K562 (cell line): ENCODE measurements at regions not wholly inside any gene's neighbourhood (a gene's known extent, or its start where the extent isn't known, plus 50 kb on each side); places are given as distances from the start of the nearest gene placed in this dataset.

Experiments used
- ATAC-seq: fragments of 200-7000 bp; cut with Tn5 transposase; 3 replicates; pipeline ENCODE4 v1.9.1; 2020; ENCODE audit warnings: moderate library complexity
- BruUV-seq: library from RNA; stranded (reverse); fragments of 400-500 nt; replicated peaks from 2 replicates; lab custom pipeline; 2021; lab: Mats Ljungman, UMichigan
- CTCF ChIA-PET: fragments of 300-600 bp; formaldehyde crosslinking; extraction: SDS; loops from one replicate; lab custom pipeline; 2021; ENCODE audit warnings: low intra/inter-chr PET ratio; lab: Yijun Ruan, JAX
- POLR2A ChIA-PET: fragments of 300-600, 350-650 bp; sonication (Branson Sonifier 250); formaldehyde crosslinking; extraction: SDS; loops from one replicate; lab custom pipeline; 2021; ENCODE audit warnings: antibody characterized with exemption, inconsistent platforms; lab: Yijun Ruan, JAX
- DNase-seq, 4 experiments: peaks; one replicate each; pipeline versions ENCODE4 v3.0.0 to v3.0.0-alpha.2; 2011 to 2018; ENCODE audit warnings: low spot score in 3 of 4, mixed read lengths in 3 of 4; ENCODE audit errors: extremely low read depth in 1 of 4
- FAIRE-seq: peaks from 2 replicates; lab custom pipeline; 2011; peaks lifted over from hg19 to GRCh38; lab: Jason Lieb, UNC
- H2AFZ ChIP-seq: 2 replicates; pipeline ENCODE4 v1.6.0; 2011; ENCODE audit warnings: low read depth, low read length, control low read depth, inconsistent platforms
- H3K27ac ChIP-seq: fragments of 200-600 bp; 3 replicates; pipeline ENCODE4 v1.8.0; 2011; ENCODE audit warnings: low read depth, mild to moderate bottlenecking, control low read depth, inconsistent platforms, low read length, moderate library complexity, mixed read lengths; ENCODE audit errors: extremely low read depth
- H3K27me3 ChIP-seq, 2 experiments: fragments of 300-600 bp in 1 of 2; 2 replicates in 1 of 2; 3 replicates in 1 of 2; pipeline versions ENCODE4 v1.6.0 to v1.8.0; 2011; ENCODE audit warnings: inconsistent platforms in 2 of 2, low read length in 2 of 2, mild to moderate bottlenecking in 1 of 2, mixed read lengths in 1 of 2, moderate library complexity in 1 of 2; ENCODE audit not compliant: control insufficient read depth in 2 of 2, insufficient read depth in 2 of 2
- H3K36me3 ChIP-seq: fragments of 300-600 bp; 3 replicates; pipeline ENCODE4 v1.8.0; 2011; ENCODE audit warnings: mild to moderate bottlenecking, low read length, inconsistent platforms; ENCODE audit not compliant: control insufficient read depth, insufficient read depth
- H3K4me1 ChIP-seq, 2 experiments: fragments of 200-600 bp in 1 of 2; replicated peaks in 1 of 2; 2 replicates in 1 of 2; 3 replicates in 1 of 2; pipeline versions ENCODE4 v1.5.1 to v1.8.0; 2011; ENCODE audit warnings: inconsistent platforms in 2 of 2, low read length in 2 of 2, mild to moderate bottlenecking in 1 of 2, mixed read lengths in 1 of 2, moderate library complexity in 1 of 2; ENCODE audit not compliant: control insufficient read depth in 2 of 2, insufficient read depth in 2 of 2
- H3K4me2 ChIP-seq: 2 replicates; pipeline ENCODE4 v1.6.1; 2011; ENCODE audit warnings: low read length, control low read depth, inconsistent platforms, mixed read lengths; ENCODE audit not compliant: insufficient read depth
- H3K4me3 ChIP-seq: fragments of 200-600 bp; sonication (generic), shearing (Covaris generic); 2 replicates; pipeline ENCODE4 v1.5.1; 2016; ENCODE audit warnings: control low read depth, inconsistent platforms
- H3K79me2 ChIP-seq: fragments of 200-600 bp; 3 replicates; pipeline ENCODE4 v1.8.0; 2011; ENCODE audit warnings: low read length, inconsistent platforms; ENCODE audit not compliant: control insufficient read depth, insufficient read depth
- H3K9ac ChIP-seq, 2 experiments: 2 replicates each; pipeline versions ENCODE4 v1.6.0 to v1.6.1; 2011; ENCODE audit warnings: low read depth in 2 of 2, low read length in 2 of 2, control low read depth in 1 of 2, inconsistent platforms in 1 of 2, mild to moderate bottlenecking in 1 of 2, mixed read lengths in 1 of 2; ENCODE audit not compliant: insufficient read depth in 1 of 2
- H3K9me1 ChIP-seq: one replicate; pipeline ENCODE4 v1.6.0; 2011; ENCODE audit warnings: inconsistent platforms, mild to moderate bottlenecking, low read length, moderate library complexity; ENCODE audit not compliant: control insufficient read depth, insufficient read depth
- H3K9me3 ChIP-seq: replicated peaks from 2 replicates; pipeline ENCODE4 v1.5.1; 2011; ENCODE audit warnings: low read depth, low read length, inconsistent platforms; ENCODE audit not compliant: control insufficient read depth, insufficient read depth
- H4K20me1 ChIP-seq: replicated peaks from 2 replicates; pipeline ENCODE4 v1.6.1; 2011; ENCODE audit warnings: low read length, inconsistent platforms, mixed read lengths; ENCODE audit not compliant: control insufficient read depth, insufficient read depth
- CEBPG ChIP-seq, 3 experiments: fragments of 200-800 bp in 1 of 3; sonication (Bioruptor generic) in 1 of 3; sonication (generic) in 1 of 3; formaldehyde crosslinking in 1 of 3; IDR thresholded peaks in 2 of 3; conservative IDR thresholded peaks in 1 of 3; 2 replicates each; pipeline versions ENCODE4 v1.6.1 to v1.8.0; 2016 to 2022; ENCODE audit warnings: missing compliant biosample characterization in 2 of 3, missing genetic modification characterization in 2 of 3, mild to moderate bottlenecking in 1 of 3, missing genetic modification reagents in 1 of 3
- EGR1 ChIP-seq: fragments of 450-650 bp; conservative IDR thresholded peaks from 2 replicates; pipeline ENCODE4 v1.6.1; 2017; ENCODE audit warnings: mild to moderate bottlenecking
- ETS1 ChIP-seq: conservative IDR thresholded peaks from 2 replicates; pipeline ENCODE4 v1.6.1; 2011; ENCODE audit warnings: low read depth, mild to moderate bottlenecking, low read length; ENCODE audit not compliant: control insufficient read depth
- FOXA3 ChIP-seq, 2 experiments: fragments of 450-650 bp in 1 of 2; sonication (generic) in 1 of 2; formaldehyde crosslinking; IDR thresholded peaks in 1 of 2; conservative IDR thresholded peaks in 1 of 2; 2 replicates each; pipeline versions ENCODE4 v1.4.0 to v1.8.0; 2020 to 2022; ENCODE audit warnings: mild to moderate bottlenecking in 2 of 2, missing genetic modification reagents in 1 of 2
- HBP1 ChIP-seq: fragments of 450-650 bp; formaldehyde crosslinking; IDR thresholded peaks from 2 replicates; pipeline ENCODE4 v1.4.0; 2022; ENCODE audit warnings: missing genetic modification characterization
- HIVEP1 ChIP-seq: fragments of 250-450 bp; sonication (Bioruptor Pico); IDR thresholded peaks from 2 replicates; pipeline ENCODE4 v1.4.0; 2020; ENCODE audit warnings: mild to moderate bottlenecking
- HLTF ChIP-seq: fragments of 450-650 bp; IDR thresholded peaks from 2 replicates; pipeline ENCODE4 v1.6.1; 2016
- NR2F6 ChIP-seq: fragments of 450-650 bp; formaldehyde crosslinking; IDR thresholded peaks from 2 replicates; pipeline ENCODE4 v1.4.0; 2020; ENCODE audit warnings: mild to moderate bottlenecking
- ZFP30 ChIP-seq: fragments of 250-450 bp; sonication (Bioruptor Pico); IDR thresholded peaks from 2 replicates; pipeline ENCODE4 v1.8.0; 2022; ENCODE audit warnings: moderate library complexity, mild to moderate bottlenecking, inconsistent platforms, borderline replicate concordance
- WGBS: fragments of 100-300 bp; shearing (Covaris generic); methylation state at CpG from one replicate; pipeline ENCODE4 v1.1.6; 2016; ENCODE audit warnings: low coverage, mixed read lengths; ENCODE audit not compliant: insufficient coverage; ENCODE audit errors: missing lambda C conversion rate; 5-methylcytosine and 5-hydroxymethylcytosine counted together
- in situ Hi-C: fragments of 300-500 bp; cut with MboI; formaldehyde crosslinking; loops from 4 replicates; pipeline ENCODE4 v1.15.0; 2018; ENCODE audit warnings: inconsistent platforms, mixed read lengths
- intact Hi-C: fragments of 100-400 bp; cut with micrococcal nuclease; formaldehyde crosslinking; loops from 2 replicates; pipeline ENCODE4 v1.14.2; 2022

GRCh38 chr16:86924537-86924936 lies 346.2 kb downstream of the FOXL1 start:
- no peaks in the 10 kb centered on the region for H3K9me3 ChIP-seq
- intact Hi-C loops: no loop called here
- in situ Hi-C loops: no loop called here
- H3K4me1 ChIP-seq: peaks cover 8 to 11% of the 10 kb centered on the region in 2 experiments; a peak in 4 of 5 replicates
- peaks cover 30 to 70% of the 10 kb centered on the region in 2 experiments for H3K27me3 ChIP-seq
- no peak overlapping the region for H3K4me3 ChIP-seq
- no peak for ATAC-seq
- H3K27ac ChIP-seq: no peak overlapping the region
- DNase-seq: no peak
- H3K79me2 ChIP-seq: no peaks in the 10 kb centered on the region
- no TSS peak for BruUV-seq
- no peak overlapping the region for H3K4me2 ChIP-seq
- H3K9ac ChIP-seq: no peak overlapping the region
- H4K20me1 ChIP-seq: peaks cover 4% of the 10 kb centered on the region; the same call in 1 of the 2 replicates
- FAIRE-seq: no peak
- ChIA-PET CTCF (no interaction called here), POLR2A (interaction anchor here (0.5 to 0.7 kb wide), 4 partner anchors 10 to 161 kb away, joined by 3 read pairs; no protein-coding TSS in a partner anchor)
- WGBS: 0% methylated on average over 6 of the region's 6 CpGs
- no peak overlapping the region for H2AFZ ChIP-seq
- TF ChIP-seq HIVEP1 (CRISPR knock-in tag) (no peak), CEBPG (CRISPR knock-in tag; IDR thresholded peaks at IDR 0.05) (no peak), CEBPG (tag; conservative IDR thresholded peaks at IDR 0.05 in 1 of 2, IDR thresholded peaks at IDR 0.05 in 1 of 2) (no peak), EGR1 (0 out of 2 replicates have a peak, but pooled peaks have one; percentile 22)
- H3K36me3 ChIP-seq: no peaks in the 10 kb centered on the region
- no peaks in the 10 kb centered on the region for H3K9me1 ChIP-seq

GRCh38 chr16:86925067-86925791 lies 346.9 kb downstream of the FOXL1 start:
- Histone ChIP-seq H2AFZ (no peak overlapping the region), H3K79me2 (no peaks in the 10 kb centered on the region), H3K9me3 (no peaks in the 10 kb centered on the region), H3K27ac (no peak overlapping the region), H3K4me3 (no peak overlapping the region), H3K27me3 (peaks cover 24 to 70% of the 10 kb centered on the region in 2 experiments), H3K9me1 (no peaks in the 10 kb centered on the region), H3K4me2 (no peak overlapping the region), H3K4me1 (peaks cover 10 to 14% of the 10 kb centered on the region in 2 experiments; a peak in 4 of 5 replicates), H3K9ac (no peak overlapping the region), H4K20me1 (peaks cover 4% of the 10 kb centered on the region; the same call in 1 of the 2 replicates), H3K36me3 (no peaks in the 10 kb centered on the region)
- WGBS: 2% methylated on average over 18 of the region's 18 CpGs
- POLR2A ChIA-PET: interaction anchor here (0.7 kb wide), 2 partner anchors 38 to 160 kb away, joined by 3 read pairs; no protein-coding TSS in a partner anchor
- FAIRE-seq: no peak
- BruUV-seq: no TSS peak
- CTCF ChIA-PET: no interaction called here
- no peak; the same call in 2 of the 3 replicates for ATAC-seq
- DNase-seq: peak in 2 of 4 experiments; percentile 43 to 46
- intact Hi-C loops: no loop called here
- in situ Hi-C loops: no loop called here
- TF ChIP-seq FOXA3 (CRISPR knock-in tag; conservative IDR thresholded peaks at IDR 0.05 in 1 of 2, IDR thresholded peaks at IDR 0.05 in 1 of 2): no peak
- no peak for TF ChIP-seq NR2F6 (CRISPR knock-in tag)
- no peak for TF ChIP-seq HBP1 (CRISPR knock-in tag)
- TF ChIP-seq ZFP30 (CRISPR knock-in tag): no peak
- TF ChIP-seq ETS1: no peak
- TF ChIP-seq HLTF: no peak
